ENCODE measurements at regions not wholly inside any gene's neighbourhood (a gene's known extent, or its start where the extent isn't known, plus 50 kb on each side); places are given as distances from the start of the nearest gene placed in this dataset.
"Not testable (repeated sequence)": the region's sequence is repeated elsewhere in the genome, so short reads cannot be mapped to it uniquely, and the experiment has no call there.

DNA sequence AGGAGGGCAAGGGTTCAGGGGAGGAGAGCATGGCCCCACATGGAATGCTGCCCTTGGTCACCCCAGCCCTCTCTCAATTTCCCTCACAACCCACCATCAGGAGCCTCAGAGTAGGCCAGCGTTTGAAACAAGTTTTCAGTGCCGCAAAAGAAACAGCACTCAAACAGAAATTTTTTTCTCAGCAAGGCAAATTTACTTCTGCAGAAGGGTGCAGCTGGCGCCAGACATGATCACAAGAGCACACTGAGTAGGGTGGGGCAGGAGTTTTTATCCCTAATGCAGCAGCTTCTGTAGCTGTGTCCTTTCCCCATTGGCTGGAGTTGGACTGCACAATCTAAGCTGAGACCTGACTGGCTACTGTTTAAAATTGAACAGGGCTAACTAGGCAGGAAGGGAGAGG, 287.8 kb upstream of the CDYL start:
- no peak for DNase-seq

DNA sequence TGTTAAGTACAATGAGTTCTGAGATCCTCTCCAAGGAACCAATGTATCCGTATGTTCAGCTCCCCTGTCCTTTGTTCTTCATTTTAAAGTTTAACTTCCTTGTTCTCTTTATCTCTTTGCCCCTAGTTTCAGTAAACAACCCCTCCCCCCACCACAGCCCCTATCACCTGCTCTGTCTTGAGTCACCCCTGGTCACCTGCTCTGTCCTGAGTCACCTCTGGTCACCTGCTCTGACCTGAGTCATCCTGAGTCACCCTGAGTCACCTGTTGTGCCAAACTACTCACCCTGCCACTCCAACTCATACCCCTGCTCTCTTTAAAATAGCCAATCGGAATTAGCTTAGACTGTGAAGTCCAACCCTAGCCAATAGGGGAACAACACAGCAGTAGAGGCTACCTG, 288.7 kb upstream of the CDYL start:
- DNase-seq: no peak

DNA sequence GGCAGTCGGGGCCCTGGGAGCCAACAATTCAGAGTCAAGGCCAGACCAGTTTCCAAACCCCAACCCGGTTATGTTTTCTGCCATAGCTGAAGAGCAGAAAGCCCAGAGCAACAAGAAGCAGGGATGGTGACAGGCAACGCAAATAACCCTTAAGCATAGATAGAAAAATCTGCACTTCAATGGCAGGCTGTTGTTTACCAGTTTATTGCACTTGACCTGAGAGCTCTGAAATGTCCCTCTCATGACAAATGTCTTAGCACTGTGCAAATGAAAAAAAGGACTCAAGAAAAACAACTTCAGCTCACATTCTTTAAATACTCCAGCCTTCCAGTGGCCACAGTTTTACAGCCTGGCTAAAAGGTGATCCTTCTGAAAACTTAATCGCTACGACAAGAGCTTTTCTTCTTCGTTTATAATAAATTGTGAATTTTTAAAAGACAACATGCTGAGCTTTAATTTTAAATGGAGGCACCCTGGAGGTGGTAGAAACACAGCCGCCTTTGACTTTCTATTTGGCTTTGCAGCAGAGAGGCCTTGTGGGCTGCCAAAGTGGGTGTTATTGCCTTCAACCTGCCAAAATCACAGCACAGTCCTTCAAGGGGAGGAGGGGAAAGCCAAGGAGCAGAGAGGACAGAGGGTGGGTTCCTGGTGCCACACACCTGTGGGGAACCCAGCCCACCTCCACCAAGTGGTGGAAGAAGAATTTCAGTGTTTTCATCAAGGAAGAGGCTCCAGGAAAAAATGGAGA, 289.5 kb upstream of the CDYL start:
- DNase-seq: no peak

DNA sequence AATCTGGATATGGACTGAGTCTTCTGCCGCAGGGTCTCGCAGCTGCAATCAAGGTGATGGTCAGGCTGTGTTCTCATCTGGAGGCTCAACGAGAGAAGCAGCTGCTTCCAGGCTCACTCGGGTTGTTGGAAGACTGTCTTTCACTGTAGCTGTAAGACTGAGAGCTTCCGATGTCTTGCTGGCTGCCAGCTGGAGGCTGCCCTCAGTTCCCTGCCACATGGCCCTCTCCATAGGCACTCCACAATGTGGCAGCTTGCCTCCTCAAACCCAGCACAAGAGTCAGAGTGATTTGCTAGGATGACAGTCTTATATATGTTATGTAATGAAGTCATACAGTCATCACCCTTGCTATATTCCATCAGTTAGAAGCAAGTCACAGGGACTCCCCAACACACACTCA, 290.5 kb upstream of the CDYL start:
- no peak for DNase-seq

DNA sequence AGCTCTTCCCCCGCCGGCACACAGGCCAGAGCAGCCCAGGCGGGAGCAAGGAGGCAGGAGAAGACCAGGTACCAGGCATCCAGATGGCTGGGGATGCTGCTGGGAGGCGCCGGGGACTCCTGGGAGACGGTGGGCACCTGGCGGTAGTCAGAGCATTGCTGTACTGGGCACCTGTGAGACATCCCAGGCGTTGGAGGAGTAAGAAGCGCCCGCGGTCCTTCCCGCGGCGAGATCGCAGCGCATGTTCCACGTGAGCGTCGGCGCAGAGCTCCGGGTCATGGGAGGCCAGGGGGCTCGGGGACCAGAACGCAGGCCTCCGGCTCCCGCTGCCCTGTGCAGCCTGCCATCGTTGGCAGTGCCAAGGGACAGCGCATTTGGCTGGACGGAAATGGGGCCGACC, 293.7 kb upstream of the CDYL start:
- no peak for DNase-seq

DNA sequence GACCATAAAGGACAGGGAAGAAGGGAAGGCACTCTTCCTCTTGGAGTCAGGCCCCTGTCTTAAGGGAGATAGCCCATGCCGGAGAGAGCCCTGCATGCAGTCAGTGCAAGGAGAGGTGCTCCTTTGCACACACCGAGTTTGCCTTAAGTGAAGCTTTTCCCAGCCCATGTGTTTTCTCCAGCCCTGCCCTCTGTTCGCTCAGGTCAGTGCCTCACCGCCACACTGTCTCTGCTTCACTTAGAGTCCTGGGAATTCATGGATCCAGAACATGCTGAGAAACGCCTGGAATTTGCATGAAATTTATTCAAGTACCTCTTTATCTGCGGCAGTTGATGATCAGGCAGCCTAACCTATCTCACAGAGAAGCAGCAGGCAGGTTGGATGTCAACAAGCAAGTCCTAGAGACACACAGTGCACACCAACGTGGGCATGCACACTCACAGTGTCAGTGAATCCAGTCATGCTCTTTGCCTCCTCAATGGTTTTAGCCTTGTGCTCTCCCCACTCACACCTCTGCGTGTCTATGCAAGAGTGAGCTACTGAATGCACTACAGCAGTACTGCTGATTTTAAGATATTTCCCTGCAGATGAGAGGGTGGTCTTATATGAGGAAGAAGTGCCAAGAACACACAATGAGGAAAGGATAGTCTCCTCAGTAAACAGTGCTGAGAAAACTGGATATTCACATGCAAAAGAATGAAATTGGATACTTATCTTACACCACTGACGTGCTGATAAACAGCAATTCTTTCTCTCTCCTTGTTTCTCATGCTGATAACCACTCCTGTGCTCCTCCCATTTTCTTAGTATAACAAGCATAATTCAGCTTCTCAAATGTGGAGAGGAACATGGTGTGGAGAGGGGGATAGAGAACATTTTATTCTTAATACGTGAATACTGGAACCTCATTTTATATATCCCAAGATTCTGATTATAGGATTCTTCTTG, 295.1 kb upstream of the CDYL start:
- DNase-seq: no peak

DNA sequence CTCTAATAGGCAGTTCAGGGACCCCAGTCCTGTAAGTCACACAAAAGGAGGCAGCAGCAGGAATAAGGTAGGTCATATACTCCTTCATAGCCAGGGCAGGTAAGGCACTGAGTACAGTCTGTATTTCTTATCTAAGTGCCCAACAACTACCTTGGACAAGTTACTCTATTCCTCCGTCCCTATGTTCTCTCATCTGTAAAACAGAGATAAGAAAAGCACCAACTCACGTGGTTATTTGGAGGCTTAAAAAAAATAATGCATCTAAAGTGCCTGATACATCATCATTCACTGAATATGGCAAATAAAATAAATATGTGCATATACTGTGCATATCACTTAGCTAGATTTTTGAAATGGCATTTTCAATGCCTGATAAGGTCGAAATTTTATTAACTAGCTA, 298.1 kb upstream of the CDYL start:
- no peak for DNase-seq

DNA sequence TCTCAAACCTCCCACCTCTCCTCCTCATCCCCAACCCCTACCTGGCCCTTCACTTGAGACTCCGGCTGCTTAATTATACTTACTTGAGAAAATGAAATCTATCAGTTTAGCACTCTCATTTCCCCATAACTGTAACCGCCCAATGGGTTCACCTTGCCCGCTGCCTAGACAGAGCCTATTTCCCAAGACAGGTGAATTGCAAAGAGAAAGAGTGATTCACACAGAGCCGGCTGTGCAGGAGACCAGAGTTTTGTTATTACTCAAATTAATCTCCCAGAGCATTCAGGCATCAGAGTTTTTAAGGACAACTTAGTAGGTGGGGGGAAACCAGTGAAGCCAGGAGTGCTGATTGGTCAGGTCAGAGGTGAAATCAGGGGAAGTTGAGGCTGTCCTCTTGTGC, 301.4 kb upstream of the CDYL start:
- DNase-seq: no peak

DNA sequence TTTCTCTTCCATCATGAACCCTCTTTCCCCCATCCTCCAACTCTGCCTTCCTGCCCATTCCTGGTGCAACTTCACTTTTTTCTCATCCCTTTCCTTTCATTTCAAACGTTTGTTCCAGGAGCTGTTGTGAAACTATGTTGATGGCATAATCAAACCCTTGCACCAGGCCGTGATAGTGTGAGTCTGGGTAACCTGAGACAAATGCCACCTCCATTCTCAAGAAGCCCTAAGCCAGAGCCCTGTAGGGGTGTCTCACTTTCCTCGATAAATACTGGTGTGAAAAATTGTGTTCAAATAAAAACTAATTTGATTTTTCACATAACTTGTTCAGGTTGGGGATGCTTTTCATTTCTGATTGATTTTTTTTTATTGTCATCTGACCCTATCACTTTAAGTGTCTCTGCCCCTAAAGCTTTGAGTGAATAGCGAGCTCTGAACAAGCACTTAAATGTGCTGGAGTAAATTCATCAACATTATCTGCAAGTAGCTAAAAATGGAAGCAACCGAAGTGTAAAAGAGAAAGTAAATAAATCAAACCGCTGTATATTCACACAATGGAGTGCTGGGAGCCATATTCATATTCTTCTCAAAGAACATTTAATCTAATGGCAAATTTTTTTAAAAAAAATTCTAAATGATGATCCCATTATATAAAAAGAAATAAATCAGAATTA, 303.1 kb upstream of the CDYL start:
- DNase-seq: no peak

DNA sequence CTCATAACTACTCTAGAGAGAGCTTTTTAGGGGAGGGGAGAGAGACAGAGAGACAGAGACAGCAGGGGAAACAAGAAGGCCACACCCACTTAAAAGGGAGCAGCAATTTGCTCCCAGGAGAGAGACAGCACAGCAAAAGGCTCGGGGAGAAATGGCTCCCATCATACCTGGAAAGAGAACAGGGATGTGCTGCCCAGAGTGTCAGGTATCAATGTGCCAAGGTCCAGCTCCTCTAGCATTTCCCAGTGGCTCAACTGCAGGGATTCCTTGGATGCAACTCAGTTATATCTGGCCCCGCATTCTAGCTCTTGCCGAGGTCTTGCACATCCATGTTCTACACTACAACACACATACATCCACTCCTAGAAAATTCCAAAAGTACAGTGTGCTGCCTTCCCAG, 304.0 kb upstream of the CDYL start:
- DNase-seq: no peak

DNA sequence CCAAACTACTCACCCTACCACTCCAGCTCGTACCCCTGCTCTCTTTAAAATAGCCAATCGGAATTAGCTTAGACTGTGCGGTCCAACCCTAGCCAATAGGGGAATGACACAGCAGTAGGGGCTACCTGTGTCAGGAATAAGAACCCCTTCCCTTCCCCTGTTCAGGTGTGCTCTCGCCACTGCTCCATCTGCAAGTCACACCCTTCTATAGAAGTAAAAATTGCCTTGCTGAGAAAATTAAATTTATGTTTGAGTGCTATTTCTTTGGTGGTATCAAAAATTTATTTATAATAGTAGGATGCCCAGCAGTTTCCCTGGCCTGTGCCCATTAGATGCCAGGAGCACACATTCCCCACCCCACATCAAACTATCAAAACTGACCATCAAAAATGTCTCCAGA, 304.7 kb upstream of the CDYL start:
- DNase-seq: not testable (repeated sequence)

DNA sequence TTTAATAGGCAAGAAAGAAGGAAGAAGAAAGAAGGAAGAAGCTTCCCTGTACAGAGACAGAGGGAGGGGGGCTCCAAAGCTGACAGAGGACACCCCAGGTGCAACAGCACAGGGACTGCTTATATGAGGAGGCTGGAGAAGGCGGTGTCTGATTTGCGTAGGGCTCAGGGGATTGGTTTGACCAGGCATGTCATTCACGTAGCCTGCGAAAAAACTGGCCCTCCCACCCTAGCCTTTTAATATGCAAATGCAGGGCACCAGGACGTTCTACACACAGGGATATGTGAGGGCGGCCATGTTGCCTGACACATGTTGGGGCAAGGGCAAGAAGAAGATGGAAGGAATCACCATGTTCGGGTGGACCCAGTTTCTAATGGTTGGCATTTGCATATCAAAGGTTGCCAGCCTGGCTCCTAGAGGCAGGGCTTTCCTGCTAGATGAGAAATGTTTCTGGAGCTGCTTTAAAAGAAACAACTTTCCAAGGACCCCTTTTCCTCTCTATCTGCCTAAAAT, 305.4 kb upstream of the CDYL start:
- DNase-seq: no peak

DNA sequence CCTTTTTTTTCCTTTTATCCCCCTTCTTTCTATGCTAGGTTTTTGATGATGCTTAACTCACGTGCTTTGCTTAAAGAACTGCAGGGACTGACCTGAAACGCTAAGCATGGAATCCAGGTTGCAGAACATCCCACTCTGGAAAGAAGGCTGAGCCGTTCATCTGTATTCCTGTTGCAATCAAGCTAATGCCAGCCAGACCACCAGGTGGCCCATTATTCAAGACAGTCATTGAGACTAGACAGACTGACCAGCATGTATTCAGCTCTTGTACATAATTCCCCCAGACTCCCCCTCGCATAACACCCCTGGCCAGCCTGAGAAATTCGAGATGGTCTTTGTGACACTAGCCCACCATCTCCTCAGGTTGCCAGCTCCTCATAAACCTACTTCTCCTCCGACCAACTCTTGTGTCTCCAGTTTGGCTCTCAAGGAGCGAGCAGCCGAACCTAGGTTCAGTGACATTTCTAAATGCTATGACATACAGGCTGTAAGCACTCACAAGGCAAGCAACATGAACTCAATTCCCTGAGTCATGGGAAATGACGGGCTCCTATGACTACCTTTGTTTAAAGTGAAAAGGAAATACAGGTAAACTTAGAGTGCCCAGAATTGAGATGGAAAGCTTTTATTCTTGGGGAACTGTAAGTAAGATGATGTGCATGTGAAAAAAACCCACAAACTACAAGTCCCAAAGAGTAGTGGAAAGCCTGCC, 309.3 kb upstream of the CDYL start:
- no peak for DNase-seq

DNA sequence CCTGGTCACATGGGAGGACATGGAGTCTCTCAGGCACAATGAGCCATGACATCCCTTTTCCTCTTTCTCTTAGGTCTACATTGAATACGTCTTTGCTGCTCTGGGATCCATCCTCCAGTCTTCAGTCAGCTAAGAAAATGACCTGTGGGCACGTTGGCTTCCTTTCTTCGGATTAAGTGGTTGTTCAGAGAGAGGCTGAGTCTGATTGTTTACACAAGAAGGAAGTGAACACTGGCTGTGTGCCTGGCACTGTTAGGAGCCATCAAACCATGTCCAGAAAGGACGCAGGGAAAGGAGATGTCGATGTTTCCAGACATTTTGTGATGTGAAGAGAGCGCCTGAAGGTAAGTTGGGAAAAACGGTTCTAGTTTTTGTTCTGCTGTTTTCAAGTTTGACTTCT, 309.9 kb upstream of the CDYL start:
- no peak for DNase-seq

DNA sequence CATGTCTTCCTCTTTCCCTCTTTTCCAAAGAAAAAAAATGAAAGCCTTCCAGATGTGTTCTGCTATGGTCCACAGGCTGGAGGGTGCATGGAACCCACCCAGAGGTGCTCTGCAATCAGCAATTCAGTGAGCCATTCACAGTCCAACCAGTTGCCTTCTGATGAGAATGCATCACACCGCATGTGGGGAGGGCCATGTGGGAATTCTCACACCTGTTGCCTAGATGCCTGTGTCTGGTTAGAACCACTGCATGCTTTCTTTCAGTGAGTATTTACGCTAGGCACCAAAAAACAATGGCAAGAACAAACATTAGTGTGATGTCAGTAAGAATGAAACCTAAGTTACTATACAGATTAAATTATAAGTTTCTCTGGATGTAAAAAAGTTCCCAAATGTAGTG, 311.6 kb upstream of the CDYL start:
- DNase-seq: no peak

DNA sequence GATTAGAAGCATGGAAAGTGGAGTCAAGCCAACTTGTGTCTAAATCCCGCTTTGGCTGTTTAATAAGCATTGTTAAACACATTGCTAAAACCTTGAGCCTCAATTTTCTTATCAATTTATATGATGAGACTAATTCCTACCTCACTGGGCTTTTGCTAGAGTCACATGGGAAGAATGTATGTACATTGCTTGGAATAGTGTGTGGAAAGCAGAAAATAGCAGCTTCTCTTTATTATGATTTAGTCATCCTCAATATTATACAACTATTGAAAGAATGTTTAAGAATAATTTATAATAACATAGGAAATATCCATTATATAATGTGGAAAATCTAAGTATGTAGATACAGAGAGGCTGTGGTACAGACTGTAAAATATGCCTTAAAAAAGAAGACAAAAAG, 313.0 kb upstream of the CDYL start:
- no peak for DNase-seq

DNA sequence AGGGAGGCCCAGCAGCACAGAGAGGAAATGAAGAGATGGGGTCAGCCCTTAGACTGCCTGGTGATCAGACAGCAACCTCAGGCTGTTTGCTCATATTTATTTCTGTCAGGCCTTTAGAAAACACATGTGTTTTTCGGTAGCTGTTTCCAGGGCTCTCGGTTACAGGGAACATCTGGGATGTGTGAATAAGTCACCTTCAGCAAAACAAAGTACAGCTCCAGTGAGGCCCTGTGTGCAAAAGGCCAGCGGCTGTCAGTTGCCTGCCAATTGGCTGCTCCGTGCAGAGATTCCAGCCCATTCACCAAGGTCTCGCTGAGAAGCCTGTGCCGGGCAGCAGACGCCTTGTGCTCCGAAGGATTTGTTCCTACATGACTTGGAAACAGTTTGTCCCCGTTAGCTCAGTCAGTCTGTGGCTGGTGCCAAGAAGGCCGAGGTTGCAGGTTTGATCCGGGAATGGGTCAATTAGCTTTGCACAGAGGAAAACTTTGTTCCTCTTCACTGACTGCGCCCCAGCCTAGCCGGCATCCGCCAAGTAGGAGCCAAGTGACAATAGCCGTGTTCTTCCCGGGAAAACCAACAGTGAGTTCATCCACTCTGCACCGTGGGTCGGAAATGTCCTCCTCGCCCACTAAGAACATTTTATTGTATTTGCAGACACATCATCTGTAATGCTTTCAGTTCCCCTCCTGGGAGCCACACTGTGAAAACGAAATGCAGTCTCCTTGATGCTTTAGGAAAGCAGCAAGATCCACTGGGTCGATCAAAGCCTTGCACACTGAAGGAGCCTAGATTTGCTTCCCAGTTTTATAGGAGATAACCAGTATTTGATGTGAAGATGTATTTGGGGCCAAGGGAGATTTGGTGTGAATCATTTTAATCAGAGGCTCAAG, 315.4 kb upstream of the CDYL start:
- DNase-seq: no peak

DNA sequence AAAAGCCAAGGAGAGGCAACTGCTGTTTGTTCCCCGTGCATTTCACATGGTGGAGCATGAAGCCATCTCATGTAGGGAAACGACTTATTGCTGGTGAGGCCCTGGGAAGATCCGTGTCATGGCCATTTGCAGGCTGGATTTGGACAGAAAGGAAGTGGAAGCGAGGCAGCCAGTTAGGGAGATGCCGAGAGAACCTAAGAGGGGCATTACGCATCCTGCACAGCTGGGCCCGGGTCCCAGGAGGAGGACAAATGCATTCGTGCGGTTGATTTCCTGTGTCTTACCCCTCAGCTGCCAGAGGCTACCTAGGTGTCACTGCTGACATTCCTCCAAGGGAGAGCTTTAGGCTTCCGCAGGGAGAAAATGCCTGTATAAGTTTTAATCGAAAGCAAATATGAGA, 316.2 kb upstream of the CDYL start:
- DNase-seq: no peak

DNA sequence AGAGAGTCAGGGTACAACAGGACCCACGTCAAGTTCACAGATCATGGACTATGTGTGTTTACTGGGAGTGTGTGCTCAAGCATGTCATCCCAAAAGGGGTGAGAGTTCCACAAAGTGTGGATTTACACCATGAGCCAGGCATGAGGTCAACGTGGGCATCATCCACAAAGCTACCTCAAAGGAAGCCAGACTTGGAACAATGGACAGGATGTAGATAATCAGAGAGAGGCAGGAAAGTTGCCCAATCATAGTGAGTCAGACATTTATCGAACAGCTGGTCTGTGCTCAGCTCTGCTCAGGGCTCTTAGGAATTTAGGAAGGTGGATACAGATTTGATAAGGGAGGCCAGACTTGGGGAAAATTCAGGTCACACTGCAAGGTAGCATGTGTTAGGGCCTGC, 317.2 kb upstream of the CDYL start:
- DNase-seq: no peak

DNA sequence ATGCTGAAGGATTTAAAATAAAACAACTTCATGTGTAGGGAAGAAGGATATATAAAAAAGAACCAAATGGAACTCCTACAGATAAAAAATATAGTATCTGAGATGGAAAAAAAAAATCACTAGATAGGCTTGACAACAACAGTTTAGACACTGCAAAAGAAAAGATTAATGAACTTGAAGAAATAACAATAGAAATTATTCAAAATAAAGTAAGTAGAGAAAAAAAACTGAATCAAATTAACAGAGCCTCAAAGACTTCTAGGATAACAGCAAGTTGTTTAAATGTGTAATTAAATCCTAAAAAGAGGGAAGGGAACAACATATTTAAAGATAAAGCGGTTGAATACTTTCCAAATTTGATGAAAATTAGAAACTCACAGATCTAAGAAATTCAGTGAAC, 316.3 kb upstream of the ECI2 start:
- DNase-seq: no peak

DNA sequence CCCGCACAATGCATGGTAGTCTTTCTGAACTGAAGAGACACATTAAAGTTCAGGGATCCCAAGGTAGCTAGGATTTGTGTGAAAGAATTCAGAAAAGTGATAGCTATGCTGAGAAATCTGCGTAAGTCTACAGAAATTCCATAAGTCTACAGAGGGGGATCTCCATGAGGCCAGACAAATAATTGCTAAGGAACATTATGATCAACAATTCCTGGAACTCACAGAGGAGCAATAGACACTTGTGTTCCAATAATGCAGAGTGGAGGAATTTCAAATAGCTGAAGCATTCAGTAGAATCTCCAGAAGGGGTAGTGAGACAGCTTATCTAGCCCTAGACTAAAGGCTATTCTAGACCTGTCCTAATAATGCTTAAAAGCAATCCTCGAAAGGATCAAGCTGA, 315.7 kb upstream of the ECI2 start:
- DNase-seq: no peak

DNA sequence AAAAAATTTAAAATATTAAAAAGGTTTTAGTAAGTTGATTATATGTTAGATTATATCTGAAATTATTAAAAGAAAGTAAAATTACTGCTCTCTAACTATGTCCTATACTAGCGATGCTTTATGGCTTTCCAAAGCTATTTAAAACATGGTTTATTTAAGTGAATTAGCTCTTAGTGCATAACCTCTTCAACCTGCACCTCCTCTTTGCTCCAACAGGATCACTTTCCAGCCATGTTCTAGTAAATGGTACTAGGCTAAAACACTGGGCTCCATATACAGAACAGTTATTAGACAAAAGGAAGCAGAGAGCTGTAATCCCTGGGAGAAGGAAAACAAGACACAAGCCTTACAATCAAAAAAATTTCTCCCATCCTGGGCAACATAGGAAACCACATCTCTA, 314.9 kb upstream of the ECI2 start:
- DNase-seq: no peak
